Spleen (tissue), 11 donors: ENCODE measurements at regions not wholly inside any gene's neighbourhood (a gene's known extent, or its start where the extent isn't known, plus 50 kb on each side); places are given as distances from the start of the nearest gene placed in this dataset.
A peak's percentile ranks its signal among the peaks of the same experiment; 100 is the strongest.

ENCODE experiments used
- DNase-seq: peaks from one replicate; pipeline ENCODE4 v3.0.0-alpha.2; 2020
- H3K27ac ChIP-seq, 8 donors: fragments of 200-600 bp; sonication (generic) in 7 of 8; 1 replicate in 4 of 8; 2 replicates in 4 of 8; pipeline versions ENCODE4 v1.5.0 to v1.8.0; 2016 to 2021; ENCODE audit warnings: inconsistent platforms in 4 of 8, mild to moderate bottlenecking in 4 of 8, moderate library complexity in 1 of 8
- H3K27me3 ChIP-seq, 7 donors: fragments of 200-600 bp; sonication (generic) in 6 of 7; replicated peaks in 1 of 7; 1 replicate in 4 of 7; 2 replicates in 3 of 7; pipeline versions ENCODE4 v1.5.0 to v1.8.0; 2016 to 2021; ENCODE audit warnings: inconsistent platforms in 3 of 7, mild to moderate bottlenecking in 1 of 7
- H3K36me3 ChIP-seq, 6 donors: fragments of 200-600 bp; sonication (generic) in 5 of 6; 1 replicate in 4 of 6; 2 replicates in 2 of 6; pipeline versions ENCODE4 v1.5.0 to v1.8.0; 2016 to 2021; ENCODE audit warnings: inconsistent platforms in 2 of 6
- H3K4me1 ChIP-seq, 6 donors: fragments of 200-600 bp; sonication (generic) in 5 of 6; 1 replicate in 3 of 6; 2 replicates in 3 of 6; pipeline versions ENCODE4 v1.5.0 to v1.8.0; 2016 to 2021; ENCODE audit warnings: inconsistent platforms in 3 of 6
- H3K4me3 ChIP-seq, 8 donors: fragments of 200-600 bp; sonication (generic) in 7 of 8; 1 replicate in 4 of 8; 2 replicates in 4 of 8; pipeline versions ENCODE4 v1.5.0 to v1.8.0; 2016 to 2021; ENCODE audit warnings: inconsistent platforms in 4 of 8, mild to moderate bottlenecking in 4 of 8, moderate library complexity in 2 of 8
- H3K9me3 ChIP-seq, 8 donors: fragments of 200-600 bp; sonication (generic) in 7 of 8; 1 replicate in 4 of 8; 2 replicates in 4 of 8; pipeline versions ENCODE4 v1.5.0 to v1.8.0; 2016 to 2021; ENCODE audit warnings: inconsistent platforms in 4 of 8
- POLR2A ChIP-seq, 3 donors: fragments of 450-650 bp; IDR thresholded peaks; one replicate each; pipeline ENCODE4 v1.5.1; 2017; ENCODE audit warnings: antibody characterized with exemption in 3 of 3, mild to moderate bottlenecking in 1 of 3
- POLR2AphosphoS5 ChIP-seq, 3 donors: sonication (generic); formaldehyde crosslinking; IDR thresholded peaks; one replicate each; pipeline ENCODE4 v1.5.1; 2017; ENCODE audit warnings: antibody characterized with exemption in 3 of 3
- WGBS, 5 donors: extraction: QIAGEN DNeasy Blood & Tissue Kit in 3 of 5; methylation state at CpG; one replicate each; pipeline versions ENCODE4 v1.1.5 to v1.1.7; 2013 to 2018; 5-methylcytosine and 5-hydroxymethylcytosine counted together
- intact Hi-C: fragments of 100-400 bp; cut with DNase I; formaldehyde crosslinking; loops from one replicate; pipeline ENCODE4 v1.15.0; 2023; ENCODE audit warnings: low total_unique reads
- TF ChIP-seq, protein P1 (sequence below), 11 experiments: fragments of 200-600 bp in 7 of 11; fragments of 450-650 bp in 4 of 11; sonication (generic) in 4 of 11; IDR thresholded peaks in 8 of 11; conservative IDR thresholded peaks in 3 of 11; 1 replicate in 7 of 11; 2 replicates in 4 of 11; pipeline versions ENCODE4 v1.4.0 to v1.8.0; 2016 to 2021; ENCODE audit warnings: antibody characterized with exemption in 11 of 11, inconsistent platforms in 4 of 11, mild to moderate bottlenecking in 1 of 11
- donor health status: healthy with polysubstance abuse.
- donor health status: DM: no; HTN: no; CAD: no; lungs with moderate emphysema.
- donor health status: DM: no; HTN: no; CAD: no.
- donor health status: Bipolar disorder and iron deficiency.
- donor health status: healthy.
- donor health status: DM: no; HTN: no; CAD: no.
- donor health status: DM: yes; HTN: yes; CAD: no.

DNA sequence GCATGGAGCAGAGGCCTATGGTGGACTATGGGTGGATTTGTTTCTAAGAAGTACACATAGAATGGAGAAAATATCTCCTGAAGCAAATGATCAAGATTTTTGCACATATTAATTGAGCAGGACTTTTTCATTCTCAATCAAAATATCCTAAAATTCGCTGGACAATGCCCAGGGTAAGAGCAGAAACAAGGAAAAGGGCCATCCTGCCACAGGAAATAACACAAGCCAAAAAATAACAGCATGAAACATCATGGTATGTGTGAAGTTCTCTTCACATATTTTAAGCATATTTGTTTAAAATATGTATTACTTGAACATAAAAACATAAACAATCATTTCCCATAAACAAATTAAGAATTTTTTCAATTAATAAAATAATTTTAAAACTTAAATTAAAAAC, 868.9 kb downstream of the EPHA7 start:
- H3K4me1 ChIP-seq = no peaks in the 10 kb centered on the region
- WGBS, 5 donors = 16 to 43% (median 24%) methylated on average over 1 of the region's 1 CpG

DNA sequence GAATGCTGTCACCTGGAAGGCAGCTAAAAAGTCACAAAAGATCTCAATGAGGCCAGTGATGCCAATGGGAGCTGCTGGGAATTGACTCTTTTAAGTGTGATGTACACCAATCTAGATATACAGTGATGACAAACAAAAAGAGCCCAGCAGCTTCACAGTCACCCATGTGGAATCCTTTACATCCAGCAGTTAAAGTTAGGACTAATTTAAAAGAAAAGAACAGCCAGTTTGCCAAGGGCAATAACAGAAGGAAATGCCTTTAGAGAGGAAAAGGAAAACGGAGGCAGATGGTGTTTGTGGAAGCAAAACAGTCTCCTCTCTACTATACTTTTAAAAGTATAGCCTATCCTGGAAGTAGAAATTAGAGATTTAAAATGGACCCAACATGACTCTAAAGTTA, 873.5 kb downstream of the EPHA7 start:
- WGBS, 5 donors = 4 to 26% (median 7%) methylated on average over 1 of the region's 1 CpG
- no peak overlapping the region for H3K4me3 ChIP-seq
- no peaks in the 10 kb centered on the region for H3K4me1 ChIP-seq
- no peak for TF ChIP-seq POLR2AphosphoS5 (IDR thresholded peaks at IDR 0.05)
- TF ChIP-seq, protein P1, sequence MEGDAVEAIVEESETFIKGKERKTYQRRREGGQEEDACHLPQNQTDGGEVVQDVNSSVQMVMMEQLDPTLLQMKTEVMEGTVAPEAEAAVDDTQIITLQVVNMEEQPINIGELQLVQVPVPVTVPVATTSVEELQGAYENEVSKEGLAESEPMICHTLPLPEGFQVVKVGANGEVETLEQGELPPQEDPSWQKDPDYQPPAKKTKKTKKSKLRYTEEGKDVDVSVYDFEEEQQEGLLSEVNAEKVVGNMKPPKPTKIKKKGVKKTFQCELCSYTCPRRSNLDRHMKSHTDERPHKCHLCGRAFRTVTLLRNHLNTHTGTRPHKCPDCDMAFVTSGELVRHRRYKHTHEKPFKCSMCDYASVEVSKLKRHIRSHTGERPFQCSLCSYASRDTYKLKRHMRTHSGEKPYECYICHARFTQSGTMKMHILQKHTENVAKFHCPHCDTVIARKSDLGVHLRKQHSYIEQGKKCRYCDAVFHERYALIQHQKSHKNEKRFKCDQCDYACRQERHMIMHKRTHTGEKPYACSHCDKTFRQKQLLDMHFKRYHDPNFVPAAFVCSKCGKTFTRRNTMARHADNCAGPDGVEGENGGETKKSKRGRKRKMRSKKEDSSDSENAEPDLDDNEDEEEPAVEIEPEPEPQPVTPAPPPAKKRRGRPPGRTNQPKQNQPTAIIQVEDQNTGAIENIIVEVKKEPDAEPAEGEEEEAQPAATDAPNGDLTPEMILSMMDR (IDR thresholded peaks at IDR 0.05 in 8 of 11, conservative IDR thresholded peaks at IDR 0.05 in 3 of 11) = no peak
- no peak for TF ChIP-seq POLR2A (IDR thresholded peaks at IDR 0.05)
- no peaks in the 10 kb centered on the region for H3K27me3 ChIP-seq
- no peaks in the 10 kb centered on the region for H3K36me3 ChIP-seq
- no peak for DNase-seq
- no peak overlapping the region for H3K27ac ChIP-seq
- H3K9me3 ChIP-seq = no peaks in the 10 kb centered on the region
- intact Hi-C loops = no loop called here

More for the DNA sequence above, 868.9 kb downstream of the EPHA7 start:
- no peak for DNase-seq
- Histone ChIP-seq H3K4me3 (no peak overlapping the region), H3K27ac (peak overlapping the region in 1 of 8 donors; percentile 6), H3K9me3 (no peaks in the 10 kb centered on the region), H3K27me3 (no peaks in the 10 kb centered on the region), H3K36me3 (no peaks in the 10 kb centered on the region)
- no peak for TF ChIP-seq POLR2AphosphoS5 (IDR thresholded peaks at IDR 0.05)
- no peak for TF ChIP-seq POLR2A (IDR thresholded peaks at IDR 0.05)
- TF ChIP-seq, protein P1 (IDR thresholded peaks at IDR 0.05 in 8 of 11, conservative IDR thresholded peaks at IDR 0.05 in 3 of 11) = no peak
- intact Hi-C loops = no loop called here

- no peaks in the 10 kb centered on the region for H3K27me3 ChIP-seq
- H3K4me1 ChIP-seq = no peaks in the 10 kb centered on the region
- no peak for DNase-seq
- intact Hi-C loops = no loop called here
- no peak overlapping the region for H3K27ac ChIP-seq
- H3K9me3 ChIP-seq = no peaks in the 10 kb centered on the region
- TF ChIP-seq POLR2AphosphoS5 (IDR thresholded peaks at IDR 0.05) (no peak), POLR2A (IDR thresholded peaks at IDR 0.05) (no peak)
- TF ChIP-seq, protein P1 (IDR thresholded peaks at IDR 0.05 in 8 of 11, conservative IDR thresholded peaks at IDR 0.05 in 3 of 11) = no peak
- no peak overlapping the region for H3K4me3 ChIP-seq
- 78 to 91% (median 87%) methylated on average over 1 of the region's 1 CpG for WGBS, 5 donors
- H3K36me3 ChIP-seq = no peaks in the 10 kb centered on the region
These were observed 877.8 kb downstream of the EPHA7 start for GRCh38 chr6:92541448-92542060.

DNA sequence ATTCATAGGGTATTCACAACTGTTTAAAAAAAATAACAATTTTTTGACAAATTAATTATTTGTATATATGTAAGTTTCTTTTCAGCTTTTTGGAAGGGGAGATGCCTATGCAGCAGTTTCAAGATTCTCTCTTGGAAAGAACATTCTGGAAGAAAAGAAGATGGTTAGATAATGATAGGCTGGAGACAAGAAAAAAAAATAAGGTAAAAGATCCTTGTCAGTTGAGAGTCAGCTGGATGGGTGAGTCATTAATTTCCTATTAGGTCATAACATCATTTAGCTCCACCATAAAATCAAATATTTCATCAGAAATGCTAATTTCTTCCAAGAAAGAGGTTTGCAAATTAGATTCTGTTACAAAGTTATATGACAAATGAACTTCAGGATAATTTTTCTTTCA, 880.4 kb downstream of the EPHA7 start:
- Histone ChIP-seq H3K4me3 (no peak overlapping the region), H3K27me3 (no peaks in the 10 kb centered on the region), H3K36me3 (no peaks in the 10 kb centered on the region), H3K27ac (no peak overlapping the region), H3K9me3 (no peaks in the 10 kb centered on the region), H3K4me1 (no peaks in the 10 kb centered on the region)
- no peak for DNase-seq
- intact Hi-C loops = no loop called here
- TF ChIP-seq, protein P1 (IDR thresholded peaks at IDR 0.05 in 8 of 11, conservative IDR thresholded peaks at IDR 0.05 in 3 of 11) = no peak
- TF ChIP-seq POLR2AphosphoS5 (IDR thresholded peaks at IDR 0.05) (no peak), POLR2A (IDR thresholded peaks at IDR 0.05) (no peak)
